Ovary (tissue), 7 donors: ENCODE measurements at regions not wholly inside any gene's neighbourhood (a gene's known extent, or its start where the extent isn't known, plus 50 kb on each side); places are given as distances from the start of the nearest gene placed in this dataset.

Source experiments
- DNase-seq, 5 donors: peaks; one replicate each; pipeline ENCODE4 v3.0.0-alpha.2; 2019 to 2020
- H3K27ac ChIP-seq, 2 donors: fragments of 200-600 bp; one replicate each; pipeline versions ENCODE4 v1.5.1 to v1.8.0; 2019 to 2022
- H3K27me3 ChIP-seq: fragments of 200-600 bp; one replicate; pipeline ENCODE4 v1.8.0; 2022
- H3K36me3 ChIP-seq: fragments of 200-600 bp; sonication (generic); one replicate; pipeline ENCODE4 v1.5.1; 2019
- H3K4me1 ChIP-seq: one replicate; pipeline ENCODE4 v1.8.1; 2013; ENCODE audit warnings: mild to moderate bottlenecking, moderate library complexity; ENCODE audit not compliant: insufficient read depth
- H3K4me3 ChIP-seq: fragments of 200-600 bp; sonication (generic); one replicate; pipeline ENCODE4 v1.5.1; 2017
- H3K9me3 ChIP-seq, 2 donors: fragments of 200-600 bp in 1 of 2; sonication (generic) in 1 of 2; one replicate each; pipeline versions ENCODE4 v1.5.1 to v1.8.1; 2013 to 2019; ENCODE audit warnings: mild to moderate bottlenecking in 1 of 2, moderate library complexity in 1 of 2
- CTCF ChIP-seq, 3 donors: fragments of 450-650 bp in 2 of 3; fragments of 200-600 bp in 1 of 3; IDR thresholded peaks; one replicate each; pipeline versions ENCODE4 v1.5.1 to v1.8.0; 2016 to 2022; ENCODE audit warnings: antibody characterized with exemption in 3 of 3, mild to moderate bottlenecking in 1 of 3
- EP300 ChIP-seq: sonication (generic); formaldehyde crosslinking; IDR thresholded peaks from one replicate; pipeline ENCODE4 v1.6.1; 2017; ENCODE audit warnings: antibody characterized with exemption
- POLR2A ChIP-seq: fragments of 450-650 bp; IDR thresholded peaks from one replicate; pipeline ENCODE4 v1.6.1; 2017; ENCODE audit warnings: antibody characterized with exemption, mild to moderate bottlenecking, moderate library complexity
- WGBS, 3 donors: extraction: QIAGEN DNeasy Blood & Tissue Kit in 1 of 3; methylation state at CpG; one replicate each; pipeline versions ENCODE4 v1.1.5 to v1.1.7; 2013 to 2017; 5-methylcytosine and 5-hydroxymethylcytosine counted together
- intact Hi-C, 4 donors: fragments of 100-400 bp; cut with DNase I; formaldehyde crosslinking; loops; one replicate each; pipeline versions ENCODE4 v1.11.0 to v1.15.1; 2022 to 2023
- donor health status: DM: no; HTN: no; CAD: no; lungs with moderate emphysema.
- donor health status: DM: no; HTN: no; CAD: no.
- donor health status: Bipolar disorder and iron deficiency.
- donor health status: DM: no; HTN: no; CAD: no.
- donor health status: DM: yes; HTN: yes; CAD: no.

GRCh38 chr1:177448036-177448615 lies 277.4 kb downstream of the BRINP2 start:
- intact Hi-C loops = loop anchor here in 1 of 4 donors (5.0 kb wide), 1 partner anchor 619 kb away; no protein-coding TSS in a partner anchor
- Histone ChIP-seq H3K27ac (no peak overlapping the region), H3K36me3 (no peaks in the 10 kb centered on the region), H3K27me3 (no peaks in the 10 kb centered on the region), H3K9me3 (no peaks in the 10 kb centered on the region), H3K4me3 (no peak overlapping the region), H3K4me1 (no peaks in the 10 kb centered on the region)
- WGBS, 3 donors = 87 to 94% (median 91%) methylated on average over 2 of the region's 2 CpGs
- no peak for DNase-seq
- TF ChIP-seq CTCF (IDR thresholded peaks at IDR 0.05) (no peak), EP300 (no peak), POLR2A (no peak)

DNA sequence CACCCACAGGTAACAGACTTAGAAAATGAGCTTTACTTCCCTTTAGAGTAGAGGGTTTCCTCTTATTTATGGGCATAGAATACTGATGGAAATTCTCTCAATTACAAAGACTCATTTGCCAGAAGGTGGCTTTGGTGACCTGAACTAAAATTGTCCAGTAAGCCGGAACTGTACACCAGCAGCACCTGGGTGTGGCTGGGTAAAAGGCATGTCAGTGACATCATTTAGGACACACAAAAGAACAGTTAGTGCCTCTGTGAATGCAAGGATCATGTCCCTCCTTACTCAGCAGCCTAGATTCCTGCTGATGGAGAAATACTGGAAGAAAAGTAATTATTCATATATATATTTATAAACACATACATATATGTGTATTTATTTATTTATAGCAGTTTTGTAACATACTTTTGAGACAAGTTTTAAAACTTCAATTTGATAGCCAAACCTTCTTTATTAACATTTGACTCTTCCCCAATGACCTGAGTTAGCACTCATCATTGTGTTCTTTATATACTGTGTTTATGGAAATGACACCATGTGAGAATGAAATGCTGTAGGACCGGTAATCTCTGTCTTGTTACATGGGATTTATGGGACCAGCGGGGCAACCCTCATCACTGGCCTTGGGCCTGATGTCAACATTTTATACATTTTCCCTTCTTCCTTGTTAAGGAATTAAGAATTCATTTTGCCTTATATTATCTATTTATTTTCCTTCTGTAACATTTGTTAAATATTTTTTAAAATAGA lies 274.4 kb downstream of the BRINP2 start:
- H3K27ac ChIP-seq = no peak overlapping the region

DNA sequence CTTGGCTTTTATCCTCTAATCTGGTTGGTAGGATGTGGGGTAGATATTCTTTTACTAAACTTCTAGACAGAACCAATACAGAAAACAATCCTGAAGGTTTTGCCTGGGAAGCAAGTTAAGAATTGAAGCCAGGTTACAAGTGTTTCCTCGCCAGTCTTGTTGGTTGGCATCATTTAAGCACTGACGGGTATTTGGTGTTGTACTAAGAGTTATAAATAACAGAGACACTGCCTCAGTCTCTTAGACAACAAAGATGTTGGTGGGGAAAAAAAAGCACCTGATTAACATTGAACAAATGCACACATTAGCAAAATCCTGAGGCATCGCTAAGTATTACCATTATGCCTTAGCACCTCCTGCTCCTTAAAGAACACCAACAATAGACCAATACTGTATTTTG lies 272.2 kb downstream of the BRINP2 start:
- TF ChIP-seq POLR2A (no peak), CTCF (IDR thresholded peaks at IDR 0.05) (no peak), EP300 (no peak)
- intact Hi-C loops = no loop called here
- no peak for DNase-seq
- H3K4me1 ChIP-seq = no peaks in the 10 kb centered on the region
- no peak overlapping the region for H3K27ac ChIP-seq
- no peaks in the 10 kb centered on the region for H3K27me3 ChIP-seq
- no peaks in the 10 kb centered on the region for H3K36me3 ChIP-seq
- H3K9me3 ChIP-seq = no peaks in the 10 kb centered on the region
- 72 to 79% (median 73%) methylated on average over 3 of the region's 3 CpGs for WGBS, 3 donors
- H3K4me3 ChIP-seq = no peak overlapping the region

More for the DNA sequence above, 274.4 kb downstream of the BRINP2 start:
- 81 to 84% (median 83%) methylated on average over 3 of the region's 3 CpGs for WGBS, 3 donors
- Histone ChIP-seq H3K9me3 (no peaks in the 10 kb centered on the region), H3K4me1 (no peaks in the 10 kb centered on the region), H3K27me3 (no peaks in the 10 kb centered on the region), H3K36me3 (no peaks in the 10 kb centered on the region), H3K4me3 (no peak overlapping the region)
- intact Hi-C loops = loop anchor here in 1 of 4 donors (5.0 kb wide), 1 partner anchor 622 kb away; no protein-coding TSS in a partner anchor
- no peak for DNase-seq
- TF ChIP-seq CTCF (IDR thresholded peaks at IDR 0.05) = no peak
- no peak for TF ChIP-seq POLR2A
- TF ChIP-seq EP300 = no peak

GRCh38 chr1:177442584-177442983 lies 271.8 kb downstream of the BRINP2 start:
- no peaks in the 10 kb centered on the region for H3K4me1 ChIP-seq
- H3K27ac ChIP-seq = no peak overlapping the region
- no peak for DNase-seq
- WGBS, 3 donors = 14 to 30% (median 20%) methylated on average over 6 of the region's 6 CpGs
- intact Hi-C loops = no loop called here
- H3K36me3 ChIP-seq = no peaks in the 10 kb centered on the region
- H3K9me3 ChIP-seq = no peaks in the 10 kb centered on the region
- no peak overlapping the region for H3K4me3 ChIP-seq
- TF ChIP-seq EP300 (no peak), CTCF (IDR thresholded peaks at IDR 0.05) (no peak), POLR2A (no peak)
- H3K27me3 ChIP-seq = no peaks in the 10 kb centered on the region
